Right lobe of liver (tissue), 4 donors: ENCODE measurements at regions not wholly inside any gene's neighbourhood (a gene's known extent, or its start where the extent isn't known, plus 50 kb on each side); places are given as distances from the start of the nearest gene placed in this dataset.

Source experiments
- CTCF ChIP-seq, 4 donors: fragments of 200-600 bp in 3 of 4; fragments of 450-650 bp in 1 of 4; IDR thresholded peaks; one replicate each; pipeline versions ENCODE4 v1.5.1 to v1.8.0; 2016 to 2022; ENCODE audit warnings: antibody characterized with exemption in 4 of 4, mild to moderate bottlenecking in 2 of 4
- POLR2A ChIP-seq: fragments of 450-650 bp; IDR thresholded peaks from one replicate; pipeline ENCODE4 v1.6.1; 2017; ENCODE audit warnings: antibody characterized with exemption, mild to moderate bottlenecking
- donor health status: DM: no; HTN: no; CAD: no.
- donor health status: DM: no; HTN: no; CAD: no.
- donor health status: DM: no; HTN: yes; CAD: no.

- TF ChIP-seq CTCF (IDR thresholded peaks at IDR 0.05) = no peak
- no peak for TF ChIP-seq POLR2A
Observed at GRCh38 chr17:72421128-72422092, 300.6 kb downstream of the SOX9 start.
